GM06990 (cell line): ENCODE measurements at regions not wholly inside any gene's neighbourhood (a gene's known extent, or its start where the extent isn't known, plus 50 kb on each side); places are given as distances from the start of the nearest gene placed in this dataset.
"Not testable (repeated sequence)": the region's sequence is repeated elsewhere in the genome, so short reads cannot be mapped to it uniquely, and the experiment has no call there.

ENCODE experiments used
- DNase-seq: peaks from one replicate; pipeline ENCODE4 v3.0.0-alpha.2; 2011; ENCODE audit not compliant: insufficient read length; ENCODE audit errors: extremely low read depth
- H3K27me3 ChIP-seq: replicated peaks from 2 replicates; pipeline ENCODE4 v1.6.0; 2011; ENCODE audit warnings: low read length; ENCODE audit not compliant: control insufficient read depth, insufficient read depth
- H3K36me3 ChIP-seq: 2 replicates; pipeline ENCODE4 v1.5.1; 2011; ENCODE audit warnings: low read length; ENCODE audit not compliant: control insufficient read depth, insufficient read depth
- H3K4me3 ChIP-seq: replicated peaks from 2 replicates; pipeline ENCODE4 v1.5.1; 2011; ENCODE audit warnings: low read depth, mild to moderate bottlenecking, control low read depth, low read length
- TF ChIP-seq, protein P1 (sequence below): IDR thresholded peaks from 2 replicates; pipeline ENCODE4 v1.5.1; 2011; ENCODE audit warnings: low read length, control low read depth, mild to moderate bottlenecking, inconsistent platforms; ENCODE audit not compliant: insufficient read depth, poor library complexity, severe bottlenecking

DNA sequence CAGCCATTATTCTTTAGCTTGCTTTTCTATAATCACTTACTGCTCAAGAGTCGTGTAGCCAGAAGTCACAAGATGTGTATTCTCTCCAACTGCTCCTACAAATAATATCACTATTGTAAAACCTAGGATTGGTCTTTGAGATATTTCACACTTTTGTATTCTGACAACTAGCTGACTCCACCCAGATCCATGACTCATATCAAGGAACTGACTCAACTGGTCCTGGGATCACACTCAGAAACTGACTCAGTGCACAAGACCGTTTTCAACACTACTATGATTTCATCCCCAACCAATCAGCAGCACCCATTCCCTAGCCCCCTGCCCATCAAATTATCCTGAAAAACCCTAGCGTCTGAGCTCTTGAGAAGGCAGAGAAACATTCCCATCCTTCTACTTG lies 56.5 kb upstream of the ORC5 start:
- Histone ChIP-seq H3K27me3 (no peaks in the 10 kb centered on the region), H3K4me3 (no peak overlapping the region), H3K36me3 (no peaks in the 10 kb centered on the region)
- TF ChIP-seq, protein P1, sequence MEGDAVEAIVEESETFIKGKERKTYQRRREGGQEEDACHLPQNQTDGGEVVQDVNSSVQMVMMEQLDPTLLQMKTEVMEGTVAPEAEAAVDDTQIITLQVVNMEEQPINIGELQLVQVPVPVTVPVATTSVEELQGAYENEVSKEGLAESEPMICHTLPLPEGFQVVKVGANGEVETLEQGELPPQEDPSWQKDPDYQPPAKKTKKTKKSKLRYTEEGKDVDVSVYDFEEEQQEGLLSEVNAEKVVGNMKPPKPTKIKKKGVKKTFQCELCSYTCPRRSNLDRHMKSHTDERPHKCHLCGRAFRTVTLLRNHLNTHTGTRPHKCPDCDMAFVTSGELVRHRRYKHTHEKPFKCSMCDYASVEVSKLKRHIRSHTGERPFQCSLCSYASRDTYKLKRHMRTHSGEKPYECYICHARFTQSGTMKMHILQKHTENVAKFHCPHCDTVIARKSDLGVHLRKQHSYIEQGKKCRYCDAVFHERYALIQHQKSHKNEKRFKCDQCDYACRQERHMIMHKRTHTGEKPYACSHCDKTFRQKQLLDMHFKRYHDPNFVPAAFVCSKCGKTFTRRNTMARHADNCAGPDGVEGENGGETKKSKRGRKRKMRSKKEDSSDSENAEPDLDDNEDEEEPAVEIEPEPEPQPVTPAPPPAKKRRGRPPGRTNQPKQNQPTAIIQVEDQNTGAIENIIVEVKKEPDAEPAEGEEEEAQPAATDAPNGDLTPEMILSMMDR = no peak
- DNase-seq = no peak

DNA sequence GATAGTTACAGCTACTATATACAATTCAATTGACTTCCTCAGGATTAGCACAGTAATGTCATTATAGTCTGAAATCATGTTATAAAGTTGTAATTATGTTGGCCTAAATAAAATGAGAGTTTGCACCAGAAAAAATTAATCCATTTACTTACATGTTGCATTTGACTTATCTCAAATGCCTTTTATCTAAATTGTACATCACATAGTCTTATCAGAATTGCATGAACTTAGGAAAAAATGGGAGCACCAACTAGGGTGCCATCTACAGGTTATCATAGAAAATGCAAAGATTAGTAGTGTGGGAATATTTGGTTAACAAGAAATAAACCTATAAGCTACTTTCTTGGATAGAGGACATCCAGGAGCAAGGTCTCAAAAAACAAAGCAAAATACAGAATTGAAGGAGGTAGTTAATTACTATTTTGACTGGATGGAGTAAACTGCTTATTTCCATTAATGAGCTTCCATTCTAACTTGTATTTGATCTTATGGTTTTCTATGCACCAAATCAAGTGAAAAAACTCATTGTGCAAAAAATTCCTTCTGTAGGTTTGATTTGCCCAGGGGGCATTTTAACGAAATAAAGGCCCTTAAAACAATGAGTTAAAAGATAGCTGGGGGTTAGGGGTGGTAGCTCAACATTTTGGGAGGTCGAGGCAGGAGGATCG lies 60.0 kb upstream of the ORC5 start:
- no peaks in the 10 kb centered on the region for H3K36me3 ChIP-seq
- TF ChIP-seq, protein P1 = peak; percentile 56
- no peaks in the 10 kb centered on the region for H3K27me3 ChIP-seq
- no peak overlapping the region for H3K4me3 ChIP-seq
- DNase-seq = no peak

DNA sequence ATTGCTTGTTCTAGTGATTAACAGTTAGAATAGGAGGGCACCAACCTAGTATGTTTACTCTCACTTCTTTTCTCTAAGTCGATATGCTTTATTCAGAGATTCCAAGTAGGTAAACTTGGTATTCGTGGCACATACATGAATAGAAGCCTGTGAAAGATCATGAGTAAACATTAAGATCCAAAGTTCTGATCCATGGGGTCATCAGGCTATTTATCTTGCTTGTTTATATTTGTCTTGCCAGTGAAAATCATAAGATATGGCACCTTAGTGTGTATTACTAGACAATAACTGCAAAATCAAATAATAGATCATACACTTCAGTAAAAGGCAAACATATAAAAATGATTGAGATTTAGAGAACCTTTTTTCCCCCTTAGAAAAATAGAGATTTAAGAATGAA lies 56.5 kb upstream of the LHFPL3 start:
- no peak overlapping the region for H3K4me3 ChIP-seq
- DNase-seq = no peak
- no peaks in the 10 kb centered on the region for H3K27me3 ChIP-seq
- no peaks in the 10 kb centered on the region for H3K36me3 ChIP-seq
- TF ChIP-seq, protein P1 = no peak

DNA sequence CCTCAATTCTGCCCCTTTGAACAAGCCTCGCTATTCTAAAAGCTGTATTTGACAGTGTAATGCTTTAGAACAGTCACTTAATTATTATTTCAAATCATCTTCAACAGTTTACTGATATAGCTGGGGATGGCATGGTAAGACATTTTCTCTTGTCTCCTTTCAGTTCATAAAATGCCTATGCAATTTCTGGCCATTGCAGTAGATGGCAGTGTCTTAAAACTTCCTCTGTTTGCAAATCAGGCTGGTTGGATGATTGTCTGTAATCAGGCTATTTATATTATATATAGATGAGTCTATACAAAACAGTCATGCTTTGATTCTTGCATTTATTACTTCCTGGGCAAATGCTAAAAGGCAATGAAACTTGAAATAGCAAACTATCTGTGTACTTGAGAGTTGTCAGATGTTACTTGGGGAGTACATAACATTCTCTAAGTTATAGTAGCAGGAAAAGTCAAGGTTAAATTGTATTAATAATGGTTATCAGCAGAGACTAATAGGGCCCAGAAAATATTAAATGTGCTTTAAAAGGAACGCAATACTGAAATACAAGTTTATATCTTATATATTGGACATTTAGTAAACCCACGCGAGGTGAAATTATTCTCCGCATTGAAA lies 55.5 kb upstream of the LHFPL3 start:
- Histone ChIP-seq H3K4me3 (no peak overlapping the region), H3K27me3 (no peaks in the 10 kb centered on the region), H3K36me3 (no peaks in the 10 kb centered on the region)
- DNase-seq = no peak
- TF ChIP-seq, protein P1 = peak; percentile 69

DNA sequence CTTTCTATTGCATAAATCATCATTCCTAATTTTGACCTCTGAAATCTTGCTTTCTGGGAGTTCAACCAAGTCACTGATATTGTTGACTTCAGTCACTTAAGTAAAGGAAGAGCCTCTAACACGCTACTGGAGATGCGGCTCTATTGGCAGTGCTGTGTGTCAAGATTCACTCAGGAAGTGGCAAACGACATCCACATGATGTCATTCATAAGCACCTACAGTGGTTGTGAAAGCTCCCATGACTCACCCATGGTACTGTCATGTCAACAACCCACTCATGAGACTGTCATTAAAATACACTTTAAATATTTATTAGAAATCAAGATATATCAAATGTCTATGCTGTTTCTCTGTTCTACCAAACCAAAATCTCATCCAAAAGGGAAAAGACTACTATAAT lies 52.5 kb upstream of the LHFPL3 start:
- TF ChIP-seq, protein P1 = no peak
- Histone ChIP-seq H3K36me3 (no peaks in the 10 kb centered on the region), H3K4me3 (no peak overlapping the region), H3K27me3 (no peaks in the 10 kb centered on the region)
- DNase-seq = no peak

DNA sequence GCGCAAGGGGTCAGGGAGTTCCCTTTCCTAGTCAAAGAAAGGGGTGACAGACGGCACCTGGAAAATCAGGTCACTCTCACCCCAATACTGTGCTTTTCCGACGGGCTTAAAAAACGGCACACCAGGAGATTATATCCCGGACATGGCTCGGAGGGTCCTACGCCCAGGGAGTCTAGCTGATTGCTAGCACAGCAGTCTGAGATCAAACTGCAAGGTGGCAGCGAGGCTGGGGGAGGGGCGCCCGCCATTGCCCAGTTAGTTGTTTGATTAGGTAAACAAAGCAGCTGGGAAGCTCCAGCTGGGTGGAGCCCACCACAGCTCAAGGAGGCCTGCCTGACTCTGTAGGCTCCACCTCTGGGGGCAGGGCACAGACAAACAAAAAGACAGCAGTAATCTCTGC lies 51.7 kb upstream of the LHFPL3 start:
- H3K4me3 ChIP-seq, H3K36me3 ChIP-seq, H3K27me3 ChIP-seq, DNase-seq: not testable (repeated sequence)
